ENCODE measurements at regions not wholly inside any gene's neighbourhood (a gene's known extent, or its start where the extent isn't known, plus 50 kb on each side); places are given as distances from the start of the nearest gene placed in this dataset.
"Not testable (repeated sequence)": the region's sequence is repeated elsewhere in the genome, so short reads cannot be mapped to it uniquely, and the experiment has no call there.

DNA sequence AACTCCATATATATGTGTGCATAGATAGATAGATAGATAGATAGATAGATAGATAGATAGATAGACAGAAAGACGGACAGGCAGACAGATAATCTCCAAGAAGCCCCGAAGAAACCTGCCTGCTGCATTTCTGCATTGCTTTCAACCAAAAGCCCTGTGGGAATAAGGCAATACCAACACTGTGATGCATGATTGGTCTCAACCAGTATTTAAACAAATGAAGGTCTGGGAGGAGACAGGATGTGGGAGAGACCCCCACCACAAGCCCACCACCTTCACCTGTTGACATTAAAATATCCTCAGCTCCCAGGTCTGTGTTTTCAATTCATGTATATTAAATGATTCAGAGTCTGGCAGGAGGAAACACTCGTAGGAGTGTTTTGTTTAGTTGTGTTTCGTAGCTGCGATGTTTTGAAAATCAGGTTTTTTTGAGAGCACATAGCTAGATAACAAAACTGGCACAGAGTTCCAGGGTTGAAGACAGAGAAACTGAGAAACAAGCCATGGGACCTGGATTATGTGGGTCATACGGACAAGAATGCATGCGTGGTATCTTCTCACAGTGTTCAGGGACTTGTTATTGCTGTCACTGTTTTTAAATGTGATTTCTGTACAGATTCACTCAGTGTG, 200.7 kb upstream of the AHR start:
- Histone ChIP-seq H3K4me3 (ENCODE audit: insufficient read depth, low read depth, low read length, poor library complexity, severe bottlenecking) (no peak overlapping the region), H3K27ac (ENCODE audit: insufficient read depth, low read length, poor library complexity, severe bottlenecking) (no peak overlapping the region), H3K4me1 (ENCODE audit: control insufficient read depth, insufficient read depth, low read length, poor library complexity, severe bottlenecking) (no peaks in the 10 kb centered on the region), H3K36me3 (ENCODE audit: control insufficient read depth, insufficient read depth, low read length) (no peaks in the 10 kb centered on the region), H3K27me3 (replicated peaks; ENCODE audit: control insufficient read depth, insufficient read depth, low read length, poor library complexity, severe bottlenecking) (no peaks in the 10 kb centered on the region), H3K9me3 (ENCODE audit: control insufficient read depth, low read length) (no peaks in the 10 kb centered on the region)
- no peak for DNase-seq

DNA sequence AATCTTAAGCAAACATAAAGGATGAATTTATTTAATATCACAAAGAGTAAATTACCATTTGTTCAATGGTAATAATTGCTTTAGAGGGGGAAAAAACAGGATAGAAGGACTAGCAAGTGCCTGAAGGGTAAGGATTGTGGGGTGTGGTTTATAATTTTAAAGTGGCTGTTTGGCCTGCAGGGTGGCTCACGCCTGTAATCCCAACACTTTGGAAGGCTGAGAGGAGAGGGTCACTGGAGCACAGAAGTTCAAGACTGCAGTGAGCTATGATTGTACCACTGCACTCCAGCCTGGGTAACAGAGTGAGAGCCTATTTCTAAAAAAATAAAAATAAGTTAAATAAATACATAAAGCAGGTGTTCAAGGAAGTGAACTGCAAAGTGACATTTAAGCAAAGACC, 199.9 kb upstream of the AHR start:
- Histone ChIP-seq H3K4me3 (ENCODE audit: insufficient read depth, low read depth, low read length, poor library complexity, severe bottlenecking) (no peak overlapping the region), H3K4me1 (ENCODE audit: control insufficient read depth, insufficient read depth, low read length, poor library complexity, severe bottlenecking) (no peaks in the 10 kb centered on the region), H3K27me3 (replicated peaks; ENCODE audit: control insufficient read depth, insufficient read depth, low read length, poor library complexity, severe bottlenecking) (no peaks in the 10 kb centered on the region), H3K36me3 (ENCODE audit: control insufficient read depth, insufficient read depth, low read length) (no peaks in the 10 kb centered on the region), H3K9me3 (ENCODE audit: control insufficient read depth, low read length) (no peaks in the 10 kb centered on the region), H3K27ac (ENCODE audit: insufficient read depth, low read length, poor library complexity, severe bottlenecking) (no peak overlapping the region)
- no peak for DNase-seq

DNA sequence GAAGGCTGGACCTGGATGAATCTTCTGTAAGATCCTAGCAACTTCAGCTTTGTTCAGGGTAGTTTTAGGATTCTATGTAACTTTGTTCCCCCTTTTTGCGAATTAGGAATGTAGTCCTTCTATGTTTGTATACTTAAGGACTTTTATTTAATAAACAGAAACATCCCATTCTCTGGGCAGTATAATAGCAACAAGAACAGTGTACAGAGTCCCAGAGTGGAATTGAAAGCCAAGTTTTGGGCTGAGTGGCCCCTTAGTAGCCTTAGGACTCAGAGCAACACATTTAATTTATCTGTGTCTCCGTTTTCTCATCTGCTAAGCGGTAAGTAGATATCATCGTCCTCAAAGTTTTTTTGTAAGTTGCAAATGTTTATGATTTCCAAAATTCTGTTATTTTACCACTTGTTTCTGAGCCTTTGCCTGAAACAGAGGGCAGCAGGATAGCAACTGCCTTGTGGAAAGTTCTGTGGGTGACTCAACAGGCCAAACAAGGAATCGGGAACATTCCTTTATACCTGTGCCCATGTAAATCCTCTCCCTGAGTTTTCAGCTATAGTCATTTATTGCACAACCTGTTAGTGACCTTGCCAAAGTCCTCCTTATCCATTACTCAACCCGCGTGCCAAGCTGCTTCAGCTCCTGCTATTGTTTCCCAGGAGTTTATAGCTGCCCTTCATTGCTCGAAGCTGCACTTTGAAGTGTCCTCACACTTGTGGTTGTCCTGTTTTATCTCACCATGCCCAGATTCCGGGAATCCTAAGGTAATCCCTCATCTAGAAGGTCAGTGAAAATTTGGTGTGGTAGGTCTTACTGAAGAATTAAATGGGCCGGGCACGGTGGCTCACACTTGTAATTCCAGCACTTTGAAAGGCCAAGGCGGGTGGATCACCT, 199.1 kb upstream of the AHR start:
- H3K4me1 ChIP-seq (ENCODE audit: control insufficient read depth, insufficient read depth, low read length, poor library complexity, severe bottlenecking), result no peaks in the 10 kb centered on the region
- H3K27me3 ChIP-seq (replicated peaks; ENCODE audit: control insufficient read depth, insufficient read depth, low read length, poor library complexity, severe bottlenecking), result no peaks in the 10 kb centered on the region
- DNase-seq, result no peak
- no peaks in the 10 kb centered on the region for H3K36me3 ChIP-seq (ENCODE audit: control insufficient read depth, insufficient read depth, low read length)
- no peak overlapping the region for H3K27ac ChIP-seq (ENCODE audit: insufficient read depth, low read length, poor library complexity, severe bottlenecking)
- no peaks in the 10 kb centered on the region for H3K9me3 ChIP-seq (ENCODE audit: control insufficient read depth, low read length)
- H3K4me3 ChIP-seq (ENCODE audit: insufficient read depth, low read depth, low read length, poor library complexity, severe bottlenecking), result no peak overlapping the region

DNA sequence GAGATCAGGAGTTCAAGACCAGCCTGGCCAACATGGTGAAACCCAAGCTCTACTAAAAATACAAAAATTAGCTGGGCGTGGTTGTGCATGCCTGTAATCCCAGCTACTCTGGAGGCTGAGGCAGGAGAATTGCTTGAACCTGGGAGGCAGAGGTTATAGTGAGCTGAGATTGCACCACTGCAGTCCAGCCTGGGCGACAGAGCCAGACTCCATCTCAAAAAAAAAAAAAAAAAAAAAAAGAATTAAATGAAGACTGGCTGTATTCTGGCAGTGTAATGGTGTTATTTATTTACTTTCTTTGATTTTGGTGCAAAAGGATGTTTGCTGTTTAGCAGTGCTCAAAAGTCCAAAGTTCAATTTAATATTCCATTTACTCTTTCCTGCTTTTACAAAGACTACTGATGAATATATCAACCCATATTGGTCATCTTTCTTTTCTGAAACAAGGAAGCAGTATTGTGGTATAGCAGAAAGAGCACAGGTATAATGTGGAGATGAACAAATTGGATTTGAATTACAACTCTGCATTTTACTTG, 198.4 kb upstream of the AHR start:
- H3K4me3 ChIP-seq (ENCODE audit: insufficient read depth, low read depth, low read length, poor library complexity, severe bottlenecking); DNase-seq; H3K27me3 ChIP-seq (replicated peaks; ENCODE audit: control insufficient read depth, insufficient read depth, low read length, poor library complexity, severe bottlenecking); H3K36me3 ChIP-seq (ENCODE audit: control insufficient read depth, insufficient read depth, low read length); H3K9me3 ChIP-seq (ENCODE audit: control insufficient read depth, low read length); H3K4me1 ChIP-seq (ENCODE audit: control insufficient read depth, insufficient read depth, low read length, poor library complexity, severe bottlenecking); H3K27ac ChIP-seq (ENCODE audit: insufficient read depth, low read length, poor library complexity, severe bottlenecking): not testable (repeated sequence)

DNA sequence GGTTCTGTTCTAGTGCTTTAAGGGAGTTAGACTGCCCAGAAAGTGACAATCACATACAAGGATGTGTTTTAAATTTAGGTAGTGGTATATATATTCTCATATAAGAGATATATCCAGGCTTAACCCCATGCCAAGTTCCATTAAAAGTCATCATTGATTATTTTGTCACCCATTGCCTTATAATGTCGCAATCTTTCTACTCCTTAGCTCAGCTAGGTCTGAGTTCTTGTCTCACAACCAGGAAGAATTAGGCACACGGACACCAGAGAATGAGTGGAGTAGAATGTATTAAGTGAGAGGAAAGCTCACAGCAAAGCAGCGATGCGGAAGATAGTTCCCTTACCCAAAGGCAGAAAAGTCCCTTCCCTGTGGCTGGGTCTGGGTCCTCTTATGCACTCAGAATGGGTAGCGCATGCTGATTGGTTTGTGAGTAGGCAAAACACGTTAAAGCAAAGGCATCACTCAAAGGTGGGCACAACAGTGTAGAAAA, 197.2 kb upstream of the AHR start:
- Histone ChIP-seq H3K4me3 (ENCODE audit: insufficient read depth, low read depth, low read length, poor library complexity, severe bottlenecking) (no peak overlapping the region), H3K4me1 (ENCODE audit: control insufficient read depth, insufficient read depth, low read length, poor library complexity, severe bottlenecking) (no peaks in the 10 kb centered on the region), H3K9me3 (ENCODE audit: control insufficient read depth, low read length) (no peaks in the 10 kb centered on the region), H3K36me3 (ENCODE audit: control insufficient read depth, insufficient read depth, low read length) (no peaks in the 10 kb centered on the region), H3K27ac (ENCODE audit: insufficient read depth, low read length, poor library complexity, severe bottlenecking) (no peak overlapping the region), H3K27me3 (replicated peaks; ENCODE audit: control insufficient read depth, insufficient read depth, low read length, poor library complexity, severe bottlenecking) (no peaks in the 10 kb centered on the region)
- no peak for DNase-seq

DNA sequence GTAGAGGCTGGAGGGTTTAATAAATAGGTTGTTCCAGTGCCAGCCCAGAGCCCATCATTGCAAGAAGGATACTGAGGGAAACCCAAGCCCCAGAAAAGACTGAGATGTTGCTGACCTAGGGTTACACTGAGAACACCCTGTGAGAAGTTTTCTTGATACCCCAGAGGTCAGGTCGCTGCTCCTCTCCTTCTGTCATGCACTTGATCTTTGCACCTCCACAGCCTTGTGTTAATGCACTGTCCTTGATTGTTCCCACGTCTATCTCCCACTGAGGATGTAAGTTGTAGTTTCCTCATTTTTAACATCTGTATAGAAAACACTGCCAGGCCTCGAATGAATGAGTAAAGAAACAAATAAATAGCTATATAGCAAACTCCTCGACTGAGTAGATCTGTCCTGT, 195.3 kb upstream of the AHR start:
- no peak for DNase-seq
- H3K4me1 ChIP-seq (ENCODE audit: control insufficient read depth, insufficient read depth, low read length, poor library complexity, severe bottlenecking), result no peaks in the 10 kb centered on the region
- no peak overlapping the region for H3K27ac ChIP-seq (ENCODE audit: insufficient read depth, low read length, poor library complexity, severe bottlenecking)
- no peak overlapping the region for H3K4me3 ChIP-seq (ENCODE audit: insufficient read depth, low read depth, low read length, poor library complexity, severe bottlenecking)
- no peaks in the 10 kb centered on the region for H3K9me3 ChIP-seq (ENCODE audit: control insufficient read depth, low read length)
- no peaks in the 10 kb centered on the region for H3K36me3 ChIP-seq (ENCODE audit: control insufficient read depth, insufficient read depth, low read length)
- no peaks in the 10 kb centered on the region for H3K27me3 ChIP-seq (replicated peaks; ENCODE audit: control insufficient read depth, insufficient read depth, low read length, poor library complexity, severe bottlenecking)

DNA sequence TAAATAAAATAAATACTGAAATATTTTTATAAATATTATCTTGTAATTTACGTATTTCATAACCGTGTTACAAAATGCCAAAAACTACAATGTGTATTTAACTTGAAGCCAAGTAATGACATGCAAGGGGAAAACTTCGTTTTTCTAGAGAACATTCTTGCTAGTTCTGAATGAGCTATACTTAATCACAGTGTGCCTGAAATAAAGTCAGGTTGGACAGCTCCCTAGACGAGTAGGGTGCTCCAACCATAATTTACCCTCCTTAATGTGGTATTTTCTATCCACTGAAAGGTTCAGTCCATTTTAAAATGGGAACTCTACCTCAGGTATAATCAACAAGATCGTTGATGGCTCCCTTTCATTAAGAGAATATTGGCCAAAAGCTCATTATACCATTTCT, 194.5 kb upstream of the AHR start:
- Histone ChIP-seq H3K4me1 (ENCODE audit: control insufficient read depth, insufficient read depth, low read length, poor library complexity, severe bottlenecking) (no peaks in the 10 kb centered on the region), H3K27ac (ENCODE audit: insufficient read depth, low read length, poor library complexity, severe bottlenecking) (no peak overlapping the region), H3K27me3 (replicated peaks; ENCODE audit: control insufficient read depth, insufficient read depth, low read length, poor library complexity, severe bottlenecking) (no peaks in the 10 kb centered on the region), H3K36me3 (ENCODE audit: control insufficient read depth, insufficient read depth, low read length) (no peaks in the 10 kb centered on the region), H3K9me3 (ENCODE audit: control insufficient read depth, low read length) (no peaks in the 10 kb centered on the region), H3K4me3 (ENCODE audit: insufficient read depth, low read depth, low read length, poor library complexity, severe bottlenecking) (no peak overlapping the region)
- no peak for DNase-seq

DNA sequence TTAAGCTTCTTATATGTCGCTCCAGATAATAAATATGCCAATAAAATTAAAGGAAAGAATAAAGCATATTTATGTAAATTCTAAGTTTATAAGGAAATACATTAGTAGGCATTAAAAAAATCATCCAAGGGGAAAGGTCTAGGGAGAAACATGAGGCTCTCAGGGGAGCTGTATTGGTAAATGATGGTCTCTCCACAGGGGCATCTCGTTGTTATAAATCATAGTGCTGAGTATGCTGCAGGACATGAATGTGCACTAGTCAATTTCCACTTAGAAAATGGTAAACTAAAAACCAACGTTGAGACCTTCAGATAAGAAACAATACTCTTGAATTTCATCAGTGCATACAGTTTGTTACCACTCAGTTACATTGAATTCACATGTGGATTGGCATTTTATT, 194.0 kb upstream of the AHR start:
- no peaks in the 10 kb centered on the region for H3K4me1 ChIP-seq (ENCODE audit: control insufficient read depth, insufficient read depth, low read length, poor library complexity, severe bottlenecking)
- no peaks in the 10 kb centered on the region for H3K36me3 ChIP-seq (ENCODE audit: control insufficient read depth, insufficient read depth, low read length)
- H3K9me3 ChIP-seq (ENCODE audit: control insufficient read depth, low read length), result no peaks in the 10 kb centered on the region
- H3K27ac ChIP-seq (ENCODE audit: insufficient read depth, low read length, poor library complexity, severe bottlenecking), result no peak overlapping the region
- no peak for DNase-seq
- no peaks in the 10 kb centered on the region for H3K27me3 ChIP-seq (replicated peaks; ENCODE audit: control insufficient read depth, insufficient read depth, low read length, poor library complexity, severe bottlenecking)
- no peak overlapping the region for H3K4me3 ChIP-seq (ENCODE audit: insufficient read depth, low read depth, low read length, poor library complexity, severe bottlenecking)

DNA sequence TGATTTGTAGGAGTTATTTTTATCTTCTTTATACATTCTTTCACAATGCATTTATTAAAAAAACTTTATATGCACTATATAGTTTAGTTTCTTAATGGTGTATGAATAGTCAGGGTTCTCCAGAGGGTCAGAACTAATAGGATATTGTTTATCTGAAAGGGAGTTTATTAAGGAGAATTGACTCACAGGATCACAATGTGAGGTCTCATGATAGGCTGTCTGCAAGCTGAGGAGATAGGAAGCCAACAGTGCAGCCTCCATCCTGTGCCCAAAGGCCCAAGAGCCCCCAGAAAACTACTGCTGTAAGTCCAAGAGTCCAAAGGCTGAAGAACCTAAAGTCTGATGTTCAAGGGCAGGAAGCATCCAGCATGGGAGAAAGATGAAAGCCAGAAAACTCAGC, 192.8 kb upstream of the AHR start:
- DNase-seq, result no peak
- Histone ChIP-seq H3K36me3 (ENCODE audit: control insufficient read depth, insufficient read depth, low read length) (no peaks in the 10 kb centered on the region), H3K4me3 (ENCODE audit: insufficient read depth, low read depth, low read length, poor library complexity, severe bottlenecking) (no peak overlapping the region), H3K4me1 (ENCODE audit: control insufficient read depth, insufficient read depth, low read length, poor library complexity, severe bottlenecking) (no peaks in the 10 kb centered on the region), H3K9me3 (ENCODE audit: control insufficient read depth, low read length) (no peaks in the 10 kb centered on the region), H3K27me3 (replicated peaks; ENCODE audit: control insufficient read depth, insufficient read depth, low read length, poor library complexity, severe bottlenecking) (no peaks in the 10 kb centered on the region), H3K27ac (ENCODE audit: insufficient read depth, low read length, poor library complexity, severe bottlenecking) (no peak overlapping the region)

DNA sequence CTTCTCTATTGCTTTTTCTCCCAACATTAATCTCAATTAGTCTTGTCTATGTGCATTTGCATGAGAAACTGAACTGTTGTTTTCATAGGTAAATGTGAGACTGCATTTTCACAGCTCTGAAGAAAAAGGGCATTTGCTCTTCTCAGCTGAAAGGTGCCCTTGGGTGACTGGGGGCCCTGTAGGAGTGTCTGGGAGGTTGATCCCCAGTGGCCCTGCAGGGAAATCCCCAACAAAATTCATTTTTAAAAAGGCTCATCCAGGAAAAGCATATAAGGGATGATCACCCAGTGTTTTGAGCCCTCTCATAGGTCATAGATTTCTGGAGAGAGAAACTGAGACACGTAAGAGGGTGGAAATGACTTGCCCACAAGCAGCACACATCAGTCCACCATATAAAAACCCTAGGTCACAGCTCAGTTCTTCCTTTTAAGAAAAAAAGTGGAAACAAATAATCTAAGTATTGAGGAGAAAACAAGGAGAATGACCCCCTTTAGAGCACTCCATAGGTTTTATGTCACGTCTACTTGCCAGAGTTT, 190.3 kb upstream of the AHR start:
- Histone ChIP-seq H3K36me3 (ENCODE audit: control insufficient read depth, insufficient read depth, low read length) (no peaks in the 10 kb centered on the region), H3K9me3 (ENCODE audit: control insufficient read depth, low read length) (no peaks in the 10 kb centered on the region), H3K4me1 (ENCODE audit: control insufficient read depth, insufficient read depth, low read length, poor library complexity, severe bottlenecking) (no peaks in the 10 kb centered on the region), H3K27ac (ENCODE audit: insufficient read depth, low read length, poor library complexity, severe bottlenecking) (no peak overlapping the region), H3K27me3 (replicated peaks; ENCODE audit: control insufficient read depth, insufficient read depth, low read length, poor library complexity, severe bottlenecking) (no peaks in the 10 kb centered on the region), H3K4me3 (ENCODE audit: insufficient read depth, low read depth, low read length, poor library complexity, severe bottlenecking) (no peak overlapping the region)
- DNase-seq, result no peak

Data from effector memory CD4-positive, alpha-beta T cell (primary cell).